Neural cell (in vitro differentiated cells): ENCODE measurements at regions not wholly inside any gene's neighbourhood (a gene's known extent, or its start where the extent isn't known, plus 50 kb on each side); places are given as distances from the start of the nearest gene placed in this dataset.

Source experiments
- H2AFZ ChIP-seq: fragments of 200-600, 300-800 bp; sonication (generic), shearing (Covaris generic); 2 replicates; pipeline ENCODE4 v1.6.0; 2014; ENCODE audit warnings: low read depth, mild to moderate bottlenecking, antibody characterized with exemption, low read length, moderate library complexity
- H3F3A ChIP-seq: fragments of 200-600 bp; shearing (Covaris generic); 2 replicates; pipeline ENCODE4 v1.6.1; 2016; ENCODE audit warnings: mild to moderate bottlenecking, moderate library complexity, mixed read lengths, antibody characterized with exemption, low read length; ENCODE audit not compliant: insufficient read depth, poor library complexity, severe bottlenecking
- H3K27ac ChIP-seq: fragments of 200-600, 300-800 bp; sonication (generic), shearing (Covaris generic); 2 replicates; pipeline ENCODE4 v1.5.1; 2014; ENCODE audit warnings: mild to moderate bottlenecking, low read length, moderate library complexity
- H3K27me3 ChIP-seq: fragments of 300-800, 200-600 bp; sonication (generic), shearing (Covaris generic); 2 replicates; pipeline ENCODE4 v1.6.0; 2014; ENCODE audit warnings: mild to moderate bottlenecking, low read depth, low read length, moderate library complexity; ENCODE audit not compliant: insufficient read depth
- H3K36me3 ChIP-seq: fragments of 300-800, 200-600 bp; sonication (generic), shearing (Covaris generic); 2 replicates; pipeline ENCODE4 v1.5.1; 2014; ENCODE audit warnings: mild to moderate bottlenecking, antibody characterized with exemption, low read length, moderate library complexity; ENCODE audit not compliant: insufficient read depth
- H3K4me2 ChIP-seq: fragments of 300-800, 200-600 bp; sonication (generic), shearing (Covaris generic); 2 replicates; pipeline ENCODE4 v1.6.0; 2014; ENCODE audit warnings: mild to moderate bottlenecking, low read length
- H3K4me3 ChIP-seq: fragments of 300-800, 200-600 bp; sonication (generic), shearing (Covaris generic); 2 replicates; pipeline ENCODE4 v1.5.1; 2014; ENCODE audit warnings: mild to moderate bottlenecking, low read length, moderate library complexity
- H3K79me2 ChIP-seq: fragments of 200-600 bp; shearing (Covaris generic); replicated peaks from 2 replicates; pipeline ENCODE4 v1.6.0; 2014; ENCODE audit warnings: mild to moderate bottlenecking, low read length, moderate library complexity; ENCODE audit not compliant: insufficient read depth
- H3K9ac ChIP-seq: fragments of 300-800, 200-600 bp; sonication (generic), shearing (Covaris generic); 2 replicates; pipeline ENCODE4 v1.6.1; 2016; ENCODE audit warnings: mild to moderate bottlenecking, low read length, mixed read lengths
- H3K9me2 ChIP-seq: fragments of 200-600 bp; shearing (Covaris generic); 2 replicates; pipeline ENCODE4 v1.6.1; 2016; ENCODE audit warnings: mild to moderate bottlenecking, low read length, mixed read lengths; ENCODE audit not compliant: insufficient read depth
- H3K9me3 ChIP-seq: fragments of 200-600, 300-800 bp; sonication (generic), shearing (Covaris generic); 2 replicates; pipeline ENCODE4 v1.6.1; 2016; ENCODE audit warnings: mild to moderate bottlenecking, mixed run types, low read length, moderate library complexity, mixed read lengths
- H4K20me1 ChIP-seq: fragments of 200-600 bp; shearing (Covaris generic); 2 replicates; pipeline ENCODE4 v1.6.1; 2016; ENCODE audit warnings: mild to moderate bottlenecking, mixed run types; ENCODE audit not compliant: insufficient read depth
- EP300 ChIP-seq: fragments of 450-650 bp; conservative IDR thresholded peaks from 2 replicates; pipeline ENCODE4 v1.6.1; 2014; ENCODE audit warnings: antibody characterized with exemption, mild to moderate bottlenecking, moderate library complexity; ENCODE audit not compliant: poor library complexity, severe bottlenecking
- EZH2 ChIP-seq: fragments of 200-600, 300-800 bp; shearing (Covaris generic), sonication (generic); IDR thresholded peaks from 2 replicates; pipeline ENCODE4 v1.6.1; 2014; ENCODE audit warnings: antibody characterized with exemption, low read length, borderline replicate concordance, mild to moderate bottlenecking; ENCODE audit not compliant: insufficient read depth, poor library complexity, severe bottlenecking
- POLR2AphosphoS5 ChIP-seq: IDR thresholded peaks from 2 replicates; pipeline ENCODE4 v1.6.1; 2012
- RAD21 ChIP-seq: fragments of 450-650 bp; conservative IDR thresholded peaks from 2 replicates; pipeline ENCODE4 v1.6.1; 2014; ENCODE audit warnings: antibody characterized with exemption, mild to moderate bottlenecking, moderate library complexity
- REST ChIP-seq: IDR thresholded peaks from 2 replicates; pipeline ENCODE4 v1.6.1; 2012; ENCODE audit warnings: borderline replicate concordance
- SMC3 ChIP-seq: fragments of 450-650 bp; conservative IDR thresholded peaks from 2 replicates; pipeline ENCODE4 v1.6.1; 2014; ENCODE audit warnings: antibody characterized with exemption, mild to moderate bottlenecking, moderate library complexity; ENCODE audit not compliant: poor library complexity
- TAF1 ChIP-seq: IDR thresholded peaks from 2 replicates; pipeline ENCODE4 v1.6.1; 2012; ENCODE audit warnings: low read depth
- TF ChIP-seq, protein P1 (sequence below): fragments of 450-650 bp; IDR thresholded peaks from 2 replicates; pipeline ENCODE4 v1.5.1; 2014; ENCODE audit warnings: antibody characterized with exemption, mild to moderate bottlenecking, moderate library complexity; ENCODE audit not compliant: poor library complexity, severe bottlenecking

- H3K27ac ChIP-seq, result no peak overlapping the region
- H3K4me3 ChIP-seq, result no peak overlapping the region
- H3F3A ChIP-seq, result no peaks in the 10 kb centered on the region
- no peaks in the 10 kb centered on the region for H4K20me1 ChIP-seq
- H3K9me3 ChIP-seq, result no peaks in the 10 kb centered on the region
- no peaks in the 10 kb centered on the region for H3K27me3 ChIP-seq
- no peaks in the 10 kb centered on the region for H3K79me2 ChIP-seq
- no peaks in the 10 kb centered on the region for H3K9me2 ChIP-seq
- no peaks in the 10 kb centered on the region for H3K36me3 ChIP-seq
- H3K4me2 ChIP-seq, result no peak overlapping the region
- H3K9ac ChIP-seq, result no peak overlapping the region
- H2AFZ ChIP-seq, result no peak overlapping the region
- TF ChIP-seq POLR2AphosphoS5 (no peak), SMC3 (no peak), EP300 (no peak), RAD21 (no peak)
- TF ChIP-seq, protein P1, sequence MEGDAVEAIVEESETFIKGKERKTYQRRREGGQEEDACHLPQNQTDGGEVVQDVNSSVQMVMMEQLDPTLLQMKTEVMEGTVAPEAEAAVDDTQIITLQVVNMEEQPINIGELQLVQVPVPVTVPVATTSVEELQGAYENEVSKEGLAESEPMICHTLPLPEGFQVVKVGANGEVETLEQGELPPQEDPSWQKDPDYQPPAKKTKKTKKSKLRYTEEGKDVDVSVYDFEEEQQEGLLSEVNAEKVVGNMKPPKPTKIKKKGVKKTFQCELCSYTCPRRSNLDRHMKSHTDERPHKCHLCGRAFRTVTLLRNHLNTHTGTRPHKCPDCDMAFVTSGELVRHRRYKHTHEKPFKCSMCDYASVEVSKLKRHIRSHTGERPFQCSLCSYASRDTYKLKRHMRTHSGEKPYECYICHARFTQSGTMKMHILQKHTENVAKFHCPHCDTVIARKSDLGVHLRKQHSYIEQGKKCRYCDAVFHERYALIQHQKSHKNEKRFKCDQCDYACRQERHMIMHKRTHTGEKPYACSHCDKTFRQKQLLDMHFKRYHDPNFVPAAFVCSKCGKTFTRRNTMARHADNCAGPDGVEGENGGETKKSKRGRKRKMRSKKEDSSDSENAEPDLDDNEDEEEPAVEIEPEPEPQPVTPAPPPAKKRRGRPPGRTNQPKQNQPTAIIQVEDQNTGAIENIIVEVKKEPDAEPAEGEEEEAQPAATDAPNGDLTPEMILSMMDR, result no peak
Observed at GRCh38 chr7:106347229-106347833, 62.5 kb upstream of the NAMPT start.

GRCh38 chr7:106346678-106347217, 62.0 kb upstream of the NAMPT start:
- TF ChIP-seq POLR2AphosphoS5 (no peak), REST (no peak), RAD21 (no peak), EZH2 (no peak), TAF1 (no peak), SMC3 (no peak)
- no peak overlapping the region for H3K4me2 ChIP-seq
- H4K20me1 ChIP-seq, result no peaks in the 10 kb centered on the region
- no peak overlapping the region for H3K4me3 ChIP-seq
- no peaks in the 10 kb centered on the region for H3F3A ChIP-seq
- no peaks in the 10 kb centered on the region for H3K79me2 ChIP-seq
- H3K9me2 ChIP-seq, result no peaks in the 10 kb centered on the region
- no peak overlapping the region for H3K27ac ChIP-seq
- H3K9ac ChIP-seq, result no peak overlapping the region
- H3K27me3 ChIP-seq, result no peaks in the 10 kb centered on the region
- no peaks in the 10 kb centered on the region for H3K36me3 ChIP-seq
- H3K9me3 ChIP-seq, result no peaks in the 10 kb centered on the region
- no peak overlapping the region for H2AFZ ChIP-seq
